ENCODE measurements at regions not wholly inside any gene's neighbourhood (a gene's known extent, or its start where the extent isn't known, plus 50 kb on each side); places are given as distances from the start of the nearest gene placed in this dataset.

DNA sequence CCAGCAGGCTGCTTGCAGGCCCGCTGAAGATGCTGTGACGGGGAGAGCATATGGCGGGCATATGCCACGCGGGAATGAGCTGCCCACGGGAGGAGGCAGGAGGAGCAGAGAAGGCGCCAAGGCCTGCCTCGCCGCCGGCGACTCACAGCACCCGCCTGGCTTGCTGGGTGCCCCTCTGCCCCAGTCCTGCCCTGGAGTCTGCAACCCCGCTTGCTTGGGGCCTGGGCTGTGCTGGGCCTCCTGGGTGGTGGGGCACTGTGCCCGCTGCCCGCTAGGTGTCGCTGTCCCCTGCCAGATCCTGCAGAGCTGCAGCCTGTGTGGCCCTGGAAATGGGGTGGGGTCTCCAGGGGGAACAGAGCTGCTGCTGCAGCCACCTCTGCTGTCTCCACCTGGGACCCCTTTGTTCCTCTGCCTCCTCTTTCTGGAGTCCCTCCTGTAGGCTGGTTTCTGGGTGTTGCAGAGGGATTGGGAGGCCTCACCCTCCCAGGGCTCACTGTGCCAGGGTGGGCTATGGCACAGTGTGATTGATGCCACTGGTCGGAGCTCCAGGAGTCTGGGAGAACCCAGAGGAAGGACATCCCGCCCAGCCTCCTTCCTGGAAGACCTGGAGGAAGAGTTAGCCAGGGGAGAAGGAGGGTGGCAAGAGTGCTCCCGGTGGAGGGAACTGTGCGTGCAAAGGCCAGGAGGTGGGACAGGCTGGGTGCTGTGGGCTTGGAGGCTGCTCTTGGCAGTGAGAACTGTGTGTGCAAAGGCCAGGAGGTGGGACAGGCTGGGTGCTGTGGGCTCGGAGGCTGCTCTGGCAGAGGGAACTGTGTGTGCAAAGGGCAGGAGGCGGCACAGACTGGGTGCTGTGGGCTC is 141.0 kb upstream of the CIBAR2 start (continued):
- TF ChIP-seq, protein P1, sequence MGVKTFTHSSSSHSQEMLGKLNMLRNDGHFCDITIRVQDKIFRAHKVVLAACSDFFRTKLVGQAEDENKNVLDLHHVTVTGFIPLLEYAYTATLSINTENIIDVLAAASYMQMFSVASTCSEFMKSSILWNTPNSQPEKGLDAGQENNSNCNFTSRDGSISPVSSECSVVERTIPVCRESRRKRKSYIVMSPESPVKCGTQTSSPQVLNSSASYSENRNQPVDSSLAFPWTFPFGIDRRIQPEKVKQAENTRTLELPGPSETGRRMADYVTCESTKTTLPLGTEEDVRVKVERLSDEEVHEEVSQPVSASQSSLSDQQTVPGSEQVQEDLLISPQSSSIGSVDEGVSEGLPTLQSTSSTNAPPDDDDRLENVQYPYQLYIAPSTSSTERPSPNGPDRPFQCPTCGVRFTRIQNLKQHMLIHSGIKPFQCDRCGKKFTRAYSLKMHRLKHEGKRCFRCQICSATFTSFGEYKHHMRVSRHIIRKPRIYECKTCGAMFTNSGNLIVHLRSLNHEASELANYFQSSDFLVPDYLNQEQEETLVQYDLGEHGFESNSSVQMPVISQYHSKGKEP (CRISPR knock-in tag; IDR thresholded peaks at IDR 0.05), result 0 out of 2 replicates have a peak, but pooled peaks have one; percentile 55
- TF ChIP-seq FOXO1 (CRISPR knock-in tag; IDR thresholded peaks at IDR 0.05) (peak; percentile 58; the same call in 1 of the 2 replicates), MEIS2 (CRISPR knock-in tag; IDR thresholded peaks at IDR 0.05) (peak; percentile 23; the same call in 1 of the 2 replicates), ZNF263 (CRISPR knock-in tag; IDR thresholded peaks at IDR 0.05) (peak; percentile 81), SRSF1 (optimal IDR thresholded peaks at IDR 0.05; ENCODE audit: low read depth, low read length) (no peak), ADNP (CRISPR knock-in tag; IDR thresholded peaks at IDR 0.05) (no peak), GTF2F1 (IDR thresholded peaks at IDR 0.05; ENCODE audit: low read length) (no peak), HOXD1 (CRISPR knock-in tag; IDR thresholded peaks at IDR 0.05) (no peak), ZFP36 (IDR thresholded peaks at IDR 0.05; ENCODE audit: borderline replicate concordance, low read depth, low read length, partially characterized antibody) (no peak), ZNF737 (CRISPR knock-in tag; IDR thresholded peaks at IDR 0.05; ENCODE audit: borderline replicate concordance) (no peak), XRCC5 (optimal IDR thresholded peaks at IDR 0.05; ENCODE audit: low read length) (peak; percentile 93), ZBTB42 (CRISPR knock-in tag; IDR thresholded peaks at IDR 0.05) (0 out of 2 replicates have a peak, but pooled peaks have one; percentile 51), ZSCAN22 (CRISPR knock-in tag; IDR thresholded peaks at IDR 0.05) (no peak), NFE2L1 (CRISPR knock-in tag; IDR thresholded peaks at IDR 0.05; ENCODE audit: borderline replicate concordance) (no peak), PCBP1 (IDR thresholded peaks at IDR 0.05; ENCODE audit: borderline replicate concordance, low read depth, low read length) (0 out of 2 replicates have a peak, but pooled peaks have one; percentile 55), HNRNPL (IDR thresholded peaks at IDR 0.05; ENCODE audit: low read depth, low read length) (peak; percentile 53), ZSCAN31 (CRISPR knock-in tag; IDR thresholded peaks at IDR 0.05; ENCODE audit: low read depth) (peak; percentile 47; the same call in 1 of the 2 replicates), ATF1 (CRISPR knock-in tag; IDR thresholded peaks at IDR 0.05) (no peak), ZNF253 (CRISPR knock-in tag; IDR thresholded peaks at IDR 0.05; ENCODE audit: borderline replicate concordance) (no peak), MYC (CRISPR knock-in tag; IDR thresholded peaks at IDR 0.05; ENCODE audit: borderline replicate concordance) (peak; percentile 27; the same call in 1 of the 2 replicates), ZBTB20 (CRISPR knock-in tag; IDR thresholded peaks at IDR 0.05; ENCODE audit: borderline replicate concordance, low read depth) (no peak), ZNF569 (CRISPR knock-in tag; IDR thresholded peaks at IDR 0.05; ENCODE audit: borderline replicate concordance) (no peak)
- TF ChIP-seq, protein P2, sequence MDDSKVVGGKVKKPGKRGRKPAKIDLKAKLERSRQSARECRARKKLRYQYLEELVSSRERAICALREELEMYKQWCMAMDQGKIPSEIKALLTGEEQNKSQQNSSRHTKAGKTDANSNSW (CRISPR knock-in tag; IDR thresholded peaks at IDR 0.05; ENCODE audit: borderline replicate concordance), result no peak
- TF ChIP-seq, protein P3, sequence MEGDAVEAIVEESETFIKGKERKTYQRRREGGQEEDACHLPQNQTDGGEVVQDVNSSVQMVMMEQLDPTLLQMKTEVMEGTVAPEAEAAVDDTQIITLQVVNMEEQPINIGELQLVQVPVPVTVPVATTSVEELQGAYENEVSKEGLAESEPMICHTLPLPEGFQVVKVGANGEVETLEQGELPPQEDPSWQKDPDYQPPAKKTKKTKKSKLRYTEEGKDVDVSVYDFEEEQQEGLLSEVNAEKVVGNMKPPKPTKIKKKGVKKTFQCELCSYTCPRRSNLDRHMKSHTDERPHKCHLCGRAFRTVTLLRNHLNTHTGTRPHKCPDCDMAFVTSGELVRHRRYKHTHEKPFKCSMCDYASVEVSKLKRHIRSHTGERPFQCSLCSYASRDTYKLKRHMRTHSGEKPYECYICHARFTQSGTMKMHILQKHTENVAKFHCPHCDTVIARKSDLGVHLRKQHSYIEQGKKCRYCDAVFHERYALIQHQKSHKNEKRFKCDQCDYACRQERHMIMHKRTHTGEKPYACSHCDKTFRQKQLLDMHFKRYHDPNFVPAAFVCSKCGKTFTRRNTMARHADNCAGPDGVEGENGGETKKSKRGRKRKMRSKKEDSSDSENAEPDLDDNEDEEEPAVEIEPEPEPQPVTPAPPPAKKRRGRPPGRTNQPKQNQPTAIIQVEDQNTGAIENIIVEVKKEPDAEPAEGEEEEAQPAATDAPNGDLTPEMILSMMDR (CRISPR knock-in tag; IDR thresholded peaks at IDR 0.05), result peak; percentile 98
- TF ChIP-seq, protein P4, sequence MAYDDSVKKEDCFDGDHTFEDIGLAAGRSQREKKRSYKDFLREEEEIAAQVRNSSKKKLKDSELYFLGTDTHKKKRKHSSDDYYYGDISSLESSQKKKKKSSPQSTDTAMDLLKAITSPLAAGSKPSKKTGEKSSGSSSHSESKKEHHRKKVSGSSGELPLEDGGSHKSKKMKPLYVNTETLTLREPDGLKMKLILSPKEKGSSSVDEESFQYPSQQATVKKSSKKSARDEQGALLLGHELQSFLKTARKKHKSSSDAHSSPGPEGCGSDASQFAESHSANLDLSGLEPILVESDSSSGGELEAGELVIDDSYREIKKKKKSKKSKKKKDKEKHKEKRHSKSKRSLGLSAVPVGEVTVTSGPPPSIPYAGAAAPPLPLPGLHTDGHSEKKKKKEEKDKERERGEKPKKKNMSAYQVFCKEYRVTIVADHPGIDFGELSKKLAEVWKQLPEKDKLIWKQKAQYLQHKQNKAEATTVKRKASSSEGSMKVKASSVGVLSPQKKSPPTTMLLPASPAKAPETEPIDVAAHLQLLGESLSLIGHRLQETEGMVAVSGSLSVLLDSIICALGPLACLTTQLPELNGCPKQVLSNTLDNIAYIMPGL (CRISPR knock-in tag; IDR thresholded peaks at IDR 0.05; ENCODE audit: borderline replicate concordance in 1 of 2, low read depth in 1 of 2), result peak; percentile 57 to 60; a peak in 2 of 4 replicates
